Esophagus squamous epithelium (tissue), 4 donors: ENCODE measurements at regions not wholly inside any gene's neighbourhood (a gene's known extent, or its start where the extent isn't known, plus 50 kb on each side); places are given as distances from the start of the nearest gene placed in this dataset.

Source experiments
- CTCF ChIP-seq, 6 experiments: fragments of 450-650 bp in 4 of 6; fragments of 200-600 bp in 2 of 6; sonication (generic) in 2 of 6; IDR thresholded peaks; one replicate each; pipeline ENCODE4 v1.5.1; 2016 to 2019; ENCODE audit warnings: antibody characterized with exemption in 6 of 6, mild to moderate bottlenecking in 4 of 6, moderate library complexity in 4 of 6
- POLR2A ChIP-seq, 4 donors: fragments of 450-650 bp; IDR thresholded peaks; one replicate each; pipeline ENCODE4 v1.6.1; 2017; ENCODE audit warnings: antibody characterized with exemption in 4 of 4, mild to moderate bottlenecking in 4 of 4, moderate library complexity in 3 of 4

- TF ChIP-seq CTCF (IDR thresholded peaks at IDR 0.05) (no peak), POLR2A (IDR thresholded peaks at IDR 0.05) (no peak)
Measured at GRCh38 chr18:44409515-44409914, 271.2 kb upstream of the SETBP1 start.
